GM19455 (cell line): ENCODE measurements at regions not wholly inside any gene's neighbourhood (a gene's known extent, or its start where the extent isn't known, plus 50 kb on each side); places are given as distances from the start of the nearest gene placed in this dataset.

Experiments
- ATAC-seq: cut with Tn5 transposase; IDR thresholded peaks from one replicate; pipeline ENCODE4 v1.9.1; 2021; ENCODE audit not compliant: unreplicated experiment

- no peak for ATAC-seq
Measured at GRCh38 chr11:32161293-32161692, 70.4 kb downstream of the RCN1 start.

DNA sequence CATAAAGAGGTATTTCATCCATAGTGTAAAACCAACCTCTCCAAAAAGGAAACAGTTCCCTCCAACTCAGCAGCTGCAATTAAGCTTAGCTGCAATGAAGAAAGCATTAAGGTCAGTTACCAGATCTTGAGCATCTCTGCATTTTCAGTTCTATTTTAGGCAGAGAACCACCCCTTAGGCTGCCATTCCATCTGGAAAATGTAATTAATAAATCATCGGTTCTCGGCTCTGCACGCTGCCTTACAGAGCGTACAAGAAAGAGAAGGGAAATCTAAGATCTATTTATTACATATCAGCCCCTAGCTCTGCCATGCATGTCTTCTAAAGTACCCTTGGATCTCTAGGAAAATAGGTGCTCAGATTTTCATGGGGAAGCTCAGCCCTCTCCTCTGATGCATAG, 71.5 kb downstream of the RCN1 start:
- ATAC-seq, result no peak

DNA sequence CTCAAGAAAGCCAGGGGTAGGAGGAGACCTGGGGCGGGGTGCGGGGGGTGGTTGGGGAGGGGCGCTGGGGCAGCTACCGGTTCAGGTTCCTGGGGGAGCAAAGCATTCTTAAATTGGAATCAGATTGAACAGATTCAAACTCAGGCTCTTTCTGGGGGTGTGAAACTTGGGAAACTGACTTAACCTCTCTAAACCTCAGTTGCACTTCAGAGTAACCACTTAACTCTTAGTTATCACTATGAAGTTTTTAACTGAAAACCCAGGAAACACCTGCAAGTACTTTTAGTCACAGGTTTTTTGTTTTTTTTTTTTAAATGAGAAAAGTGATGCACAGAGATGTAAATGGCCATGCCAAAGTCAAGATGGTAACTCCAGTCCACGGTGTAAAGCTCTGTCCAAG, 72.0 kb downstream of the RCN1 start:
- no peak for ATAC-seq

- ATAC-seq, result no peak
Measured at GRCh38 chr11:32163557-32163956, 72.7 kb downstream of the RCN1 start.

- ATAC-seq, result no peak
Measured at GRCh38 chr11:32164836-32165235, 74.0 kb downstream of the RCN1 start.

DNA sequence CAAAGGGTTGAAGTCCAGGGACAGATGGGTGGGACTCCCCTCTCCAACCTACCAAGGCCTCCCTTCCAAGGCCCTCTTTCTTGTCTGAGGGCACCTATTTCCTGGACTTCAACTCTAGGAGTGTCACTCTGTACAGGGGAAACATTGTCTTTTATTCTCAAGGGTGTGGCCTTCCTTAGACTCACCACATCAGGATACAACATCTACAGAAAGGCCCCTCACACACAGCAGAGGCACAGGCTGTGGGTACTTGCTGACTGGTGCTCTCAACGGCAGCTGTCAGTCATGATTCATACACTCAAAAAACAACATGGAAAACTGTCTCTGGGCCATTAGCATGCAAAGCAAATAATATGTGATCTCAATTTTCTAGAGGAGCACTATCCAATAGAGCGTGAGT, 78.0 kb downstream of the RCN1 start:
- ATAC-seq, result no peak

- ATAC-seq, result no peak
Measured at GRCh38 chr11:32171445-32171844, 80.6 kb downstream of the RCN1 start.

GRCh38 chr11:32172041-32172847, 81.4 kb downstream of the RCN1 start:
- no peak for ATAC-seq

DNA sequence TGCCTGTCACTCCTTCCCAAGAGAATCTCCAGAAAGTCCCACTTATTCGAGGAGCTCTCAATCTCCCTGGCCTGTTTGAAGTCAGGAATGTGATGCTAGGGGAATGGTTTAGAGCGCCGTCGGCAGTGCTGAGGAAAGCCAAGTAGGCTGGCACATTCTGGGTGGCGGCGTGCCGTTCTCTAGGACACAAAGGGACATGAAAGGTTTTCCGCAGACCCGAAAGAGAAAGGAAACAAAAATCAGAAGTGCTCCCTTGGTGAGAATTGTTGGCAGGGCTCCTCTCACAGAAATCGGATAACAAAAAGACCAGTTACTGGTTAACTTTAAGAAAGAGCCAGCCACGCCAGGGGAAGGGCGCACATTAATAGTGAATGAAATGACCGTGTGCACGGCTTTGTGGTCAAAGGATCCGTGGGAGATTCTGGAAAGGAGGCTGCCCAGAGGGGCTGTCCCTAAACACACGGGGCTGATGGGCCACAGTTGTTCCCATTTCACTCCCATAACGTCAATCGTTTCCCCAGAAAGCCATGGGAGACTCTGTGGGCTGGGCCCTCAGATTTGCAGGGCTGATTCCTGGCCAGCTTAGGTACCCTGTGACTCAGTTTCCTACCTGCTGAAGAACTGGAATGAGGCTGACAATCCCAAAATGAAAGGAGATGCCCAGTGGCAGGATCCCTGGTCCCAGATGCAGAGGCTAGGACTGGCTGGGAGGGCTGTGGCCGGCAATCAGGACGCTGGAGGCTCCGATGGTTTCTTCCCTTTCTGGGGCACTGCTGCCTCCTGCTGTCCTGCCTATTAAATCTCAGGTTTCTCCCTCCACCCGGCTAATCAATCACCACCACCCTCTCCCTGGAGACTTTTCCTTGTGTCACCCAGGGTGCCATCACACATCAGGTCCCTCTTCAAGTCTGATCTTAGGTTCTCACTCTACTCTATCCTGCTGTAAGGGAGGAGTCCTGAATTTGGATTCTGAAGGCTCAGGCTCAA, 82.3 kb downstream of the RCN1 start:
- peak; percentile 49 for ATAC-seq

- no peak for ATAC-seq
Measured at GRCh38 chr11:32173977-32174376, 83.1 kb downstream of the RCN1 start.

GRCh38 chr11:32176223-32176934, 85.5 kb downstream of the RCN1 start:
- peak; percentile 85 for ATAC-seq

GRCh38 chr11:32178692-32179091, 87.8 kb downstream of the RCN1 start:
- ATAC-seq, result no peak

DNA sequence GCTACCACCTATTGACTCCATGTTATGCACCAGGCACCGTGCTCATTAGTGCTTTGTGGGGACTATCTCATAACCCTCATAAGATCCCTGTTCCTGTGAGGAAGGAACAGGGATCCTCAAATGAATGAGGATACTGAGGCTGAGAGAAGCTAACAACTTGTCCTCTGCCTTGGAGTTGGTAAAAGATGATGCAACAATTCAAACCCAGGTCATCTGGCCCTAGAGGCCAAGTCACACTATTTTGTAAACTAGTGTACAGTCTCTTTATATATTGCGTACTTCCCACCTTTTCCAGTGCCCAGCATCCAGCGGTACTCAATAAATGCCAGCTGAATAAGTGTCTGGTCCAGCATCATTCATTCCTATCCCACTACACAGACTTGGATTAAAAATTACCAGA, 92.6 kb downstream of the RCN1 start:
- ATAC-seq, result no peak

DNA sequence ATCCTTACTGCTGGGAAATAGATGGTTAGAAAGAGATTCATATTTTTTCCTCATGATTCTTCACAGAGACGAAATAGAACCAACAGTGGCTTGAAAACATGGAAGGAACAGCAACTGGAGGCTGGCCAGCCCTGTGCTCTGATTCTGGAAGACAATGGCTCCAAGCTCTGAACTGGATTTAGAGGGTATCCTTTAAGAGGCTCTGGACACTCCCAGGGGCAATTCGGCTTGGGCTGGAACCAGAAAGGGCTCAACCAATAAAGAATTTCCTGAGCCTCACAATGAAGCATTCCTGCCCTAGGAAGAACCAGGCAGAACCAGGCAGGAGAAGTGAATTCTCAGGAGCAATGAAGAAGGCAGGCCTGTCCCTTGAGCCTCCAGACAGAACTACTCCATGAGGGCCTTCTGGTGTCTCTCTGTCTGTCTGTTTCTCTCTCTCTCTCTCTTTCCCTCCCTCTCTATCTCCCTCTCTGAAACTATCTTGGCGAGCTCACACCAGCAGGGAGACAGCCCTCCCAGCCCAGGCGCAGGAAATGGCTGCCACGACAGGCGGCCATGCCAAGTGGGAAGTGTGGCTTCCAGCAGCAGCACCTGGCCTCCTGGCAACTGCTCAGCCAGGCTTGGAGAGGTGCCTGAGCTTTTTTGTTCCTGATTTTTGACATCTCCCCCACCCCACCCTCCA, 93.3 kb downstream of the RCN1 start:
- ATAC-seq, result peak; percentile 32

- ATAC-seq, result peak; percentile 90
Measured at GRCh38 chr11:32184723-32185376, 94.0 kb downstream of the RCN1 start.

GRCh38 chr11:32186118-32186517, 95.2 kb downstream of the RCN1 start:
- no peak for ATAC-seq

GRCh38 chr11:32187111-32187510, 96.2 kb downstream of the RCN1 start:
- ATAC-seq, result no peak

DNA sequence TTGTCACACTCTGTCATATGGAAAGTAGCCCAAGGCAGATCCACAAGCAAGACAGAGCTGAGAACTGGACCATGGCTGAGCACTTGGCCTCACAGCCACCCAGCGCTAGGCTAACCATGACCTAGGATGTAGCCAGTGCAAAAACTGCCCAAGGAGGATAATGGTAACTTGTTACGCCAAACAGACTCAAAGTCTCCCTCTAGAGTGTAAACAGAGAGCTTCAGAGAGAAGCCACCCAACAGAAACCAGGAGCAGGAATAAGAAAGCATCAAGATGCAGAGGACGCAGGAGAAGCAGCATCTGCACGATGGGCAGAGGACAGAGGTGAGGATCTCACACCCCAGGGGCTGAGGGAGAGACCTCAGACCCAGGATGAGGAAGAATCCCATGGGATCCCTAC, 97.9 kb downstream of the RCN1 start:
- ATAC-seq, result no peak

- no peak for ATAC-seq
Measured at GRCh38 chr11:32196137-32196536, 105.3 kb downstream of the RCN1 start.

DNA sequence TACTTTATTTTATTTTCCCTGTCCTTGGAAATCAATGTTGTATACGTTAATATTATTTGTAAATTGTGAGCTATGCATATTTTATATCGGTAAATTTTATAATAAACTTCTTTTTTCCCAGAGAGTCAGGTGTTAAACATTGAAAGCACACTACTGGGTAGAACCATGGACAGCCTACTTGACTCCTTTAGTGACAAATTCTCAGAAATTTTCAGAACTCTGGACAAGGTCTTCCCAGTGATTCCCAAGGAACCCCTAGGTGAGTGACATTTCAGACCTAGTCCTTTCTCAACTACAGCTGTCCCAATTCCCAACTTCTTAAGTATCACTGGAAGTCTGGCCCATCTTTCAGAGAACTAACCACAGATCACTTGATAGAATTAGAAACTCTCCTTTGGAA, 107.2 kb downstream of the RCN1 start:
- no peak for ATAC-seq
